HCT116 (cell line): ENCODE measurements at regions not wholly inside any gene's neighbourhood (a gene's known extent, or its start where the extent isn't known, plus 50 kb on each side); places are given as distances from the start of the nearest gene placed in this dataset.

Experiments
- CEBPB ChIP-seq: IDR thresholded peaks from 2 replicates; pipeline ENCODE4 v1.6.1; 2012; ENCODE audit warnings: low read depth
- CTCF ChIP-seq, 3 experiments: fragments of 200-600 bp in 1 of 3; sonication (generic) in 1 of 3; IDR thresholded peaks in 2 of 3; conservative IDR thresholded peaks in 1 of 3; 2 replicates each; pipeline ENCODE4 v1.5.1; 2012 to 2017; ENCODE audit warnings: low read depth in 2 of 3, low read length in 2 of 3, antibody characterized with exemption in 1 of 3, borderline replicate concordance in 1 of 3, control low read depth in 1 of 3, mild to moderate bottlenecking in 1 of 3, mixed read lengths in 1 of 3, mixed run types in 1 of 3, moderate library complexity in 1 of 3; ENCODE audit not compliant: insufficient read depth in 1 of 3
- EGR1 ChIP-seq: IDR thresholded peaks from 2 replicates; pipeline ENCODE4 v1.6.1; 2012; ENCODE audit warnings: low read depth
- ELF1 ChIP-seq: IDR thresholded peaks from 2 replicates; pipeline ENCODE4 v1.6.1; 2012; ENCODE audit warnings: low read depth, borderline replicate concordance
- EZH2 ChIP-seq: fragments of 200-600 bp; sonication (generic); IDR thresholded peaks from 2 replicates; pipeline ENCODE4 v1.6.1; 2017; ENCODE audit warnings: antibody characterized with exemption, mixed run types
- EZH2phosphoT487 ChIP-seq: fragments of 200-600 bp; IDR thresholded peaks from 2 replicates; pipeline ENCODE4 v1.6.1; 2018; ENCODE audit warnings: antibody characterized with exemption, borderline replicate concordance
- MAX ChIP-seq: IDR thresholded peaks from 2 replicates; pipeline ENCODE4 v1.6.1; 2012
- POLR2A ChIP-seq: IDR thresholded peaks from 2 replicates; pipeline ENCODE4 v1.7.0; 2011; ENCODE audit warnings: borderline replicate concordance; ENCODE audit not compliant: insufficient read depth, insufficient read length; ENCODE audit errors: extremely low read depth
- POLR2AphosphoS5 ChIP-seq: IDR thresholded peaks from 2 replicates; pipeline ENCODE4 v1.6.1; 2011; ENCODE audit warnings: mild to moderate bottlenecking, low read depth, low read length, moderate library complexity
- RAD21 ChIP-seq: IDR thresholded peaks from 2 replicates; pipeline ENCODE4 v1.6.1; 2012; ENCODE audit warnings: low read depth, mild to moderate bottlenecking
- REST ChIP-seq: IDR thresholded peaks from 2 replicates; pipeline ENCODE4 v1.6.1; 2012; ENCODE audit warnings: low read depth
- YY1 ChIP-seq: IDR thresholded peaks from 2 replicates; pipeline ENCODE4 v1.6.1; 2011; ENCODE audit warnings: low read length, low read depth, moderate library complexity, mild to moderate bottlenecking; ENCODE audit not compliant: insufficient replicate concordance; ENCODE audit errors: extremely low read depth

GRCh38 chr14:89551955-89552354 is 134.9 kb upstream of the FOXN3 start:
- TF ChIP-seq CEBPB (no peak), MAX (no peak), EZH2 (no peak), REST (no peak), EGR1 (no peak), CTCF (IDR thresholded peaks at IDR 0.05 in 2 of 3, conservative IDR thresholded peaks at IDR 0.05 in 1 of 3; ENCODE audit: borderline replicate concordance in 1 of 3, insufficient read depth in 1 of 3, low read depth in 2 of 3, low read length in 2 of 3) (no peak), EZH2phosphoT487 (no peak), POLR2AphosphoS5 (no peak), RAD21 (no peak), POLR2A (no peak), YY1 (no peak), ELF1 (no peak)
